ENCODE measurements at regions not wholly inside any gene's neighbourhood (a gene's known extent, or its start where the extent isn't known, plus 50 kb on each side); places are given as distances from the start of the nearest gene placed in this dataset.

GRCh38 chr11:114928260-114928870, 250.0 kb downstream of the NXPE2 start:
- H3K4me3 ChIP-seq: no peak overlapping the region
- no peak for DNase-seq (ENCODE audit: low spot score)
- no peak for TF ChIP-seq CTCF (IDR thresholded peaks at IDR 0.05)
- H3K27ac ChIP-seq: no peak overlapping the region

- no peak overlapping the region for H3K27ac ChIP-seq
- no peak for TF ChIP-seq CTCF (IDR thresholded peaks at IDR 0.05)
- no peak for DNase-seq (ENCODE audit: low spot score)
Measured at GRCh38 chr11:114929351-114930000, 251.1 kb downstream of the NXPE2 start.

GRCh38 chr11:114938799-114939198, 260.5 kb downstream of the NXPE2 start:
- no peak overlapping the region for H3K4me3 ChIP-seq
- H3K27ac ChIP-seq: no peak overlapping the region
- no peak for DNase-seq (ENCODE audit: low spot score)
- TF ChIP-seq CTCF (IDR thresholded peaks at IDR 0.05): no peak

More at GRCh38 chr11:114929351-114930000, 251.1 kb downstream of the NXPE2 start:
- no peak overlapping the region for H3K4me3 ChIP-seq

GRCh38 chr11:114942207-114942606, 263.9 kb downstream of the NXPE2 start:
- DNase-seq (ENCODE audit: low spot score): no peak
- Histone ChIP-seq H3K4me3 (no peak overlapping the region), H3K27ac (no peak overlapping the region)
- TF ChIP-seq CTCF (IDR thresholded peaks at IDR 0.05): no peak

GRCh38 chr11:114949614-114950351, 271.5 kb downstream of the NXPE2 start:
- H3K4me3 ChIP-seq: no peak overlapping the region
- H3K27ac ChIP-seq: no peak overlapping the region
- DNase-seq (ENCODE audit: low spot score): no peak
- TF ChIP-seq CTCF (IDR thresholded peaks at IDR 0.05): no peak

GRCh38 chr11:114953039-114953438, 274.7 kb downstream of the NXPE2 start:
- no peak for TF ChIP-seq CTCF (IDR thresholded peaks at IDR 0.05)
- no peak overlapping the region for H3K4me3 ChIP-seq
- no peak for DNase-seq (ENCODE audit: low spot score)
- no peak overlapping the region for H3K27ac ChIP-seq
